Stomach (tissue), 8 donors: ENCODE measurements at regions not wholly inside any gene's neighbourhood (a gene's known extent, or its start where the extent isn't known, plus 50 kb on each side); places are given as distances from the start of the nearest gene placed in this dataset.

ENCODE experiments used
- DNase-seq, 2 donors: peaks; one replicate each; pipeline versions ENCODE4 v3.0.0 to v3.0.0-alpha.2; 2013 to 2019
- H3K27ac ChIP-seq, 5 donors: fragments of 200-600 bp in 4 of 5; sonication (generic) in 4 of 5; one replicate each; pipeline ENCODE4 v1.5.1; 2013 to 2019; ENCODE audit warnings: mild to moderate bottlenecking in 1 of 5, moderate library complexity in 1 of 5
- H3K27me3 ChIP-seq, 3 donors: fragments of 200-600 bp; sonication (generic); one replicate each; pipeline ENCODE4 v1.5.1; 2017 to 2019; ENCODE audit warnings: mixed run types in 1 of 3
- H3K36me3 ChIP-seq, 4 donors: fragments of 200-600 bp; sonication (generic); 1 replicate in 3 of 4; 2 replicates in 1 of 4; pipeline ENCODE4 v1.5.1; 2016 to 2019
- H3K4me1 ChIP-seq, 4 donors: fragments of 200-600 bp; sonication (generic); one replicate each; pipeline ENCODE4 v1.5.1; 2016 to 2019
- H3K4me3 ChIP-seq, 4 donors: fragments of 200-600 bp; sonication (generic) in 3 of 4; one replicate each; pipeline ENCODE4 v1.5.1; 2016 to 2019; ENCODE audit warnings: mild to moderate bottlenecking in 1 of 4
- H3K9me3 ChIP-seq, 4 donors: fragments of 200-600 bp; sonication (generic); one replicate each; pipeline ENCODE4 v1.5.1; 2016 to 2019
- EP300 ChIP-seq: sonication (generic); formaldehyde crosslinking; IDR thresholded peaks from one replicate; pipeline ENCODE4 v1.6.1; 2017; ENCODE audit warnings: antibody characterized with exemption
- POLR2A ChIP-seq, 4 donors: fragments of 450-650 bp; IDR thresholded peaks; one replicate each; pipeline ENCODE4 v1.6.1; 2016; ENCODE audit warnings: antibody characterized with exemption in 4 of 4, control low read depth in 2 of 4, mild to moderate bottlenecking in 1 of 4, moderate library complexity in 1 of 4
- POLR2AphosphoS5 ChIP-seq, 3 donors: sonication (generic); formaldehyde crosslinking; IDR thresholded peaks; one replicate each; pipeline ENCODE4 v1.6.1; 2016; ENCODE audit warnings: antibody characterized with exemption in 3 of 3
- WGBS, 5 donors: extraction: QIAGEN DNeasy Blood & Tissue Kit in 3 of 5; methylation state at CpG; one replicate each; pipeline versions ENCODE4 v1.1.5 to v1.1.7; 2013 to 2018; 5-methylcytosine and 5-hydroxymethylcytosine counted together
- intact Hi-C: fragments of 100-400 bp; cut with DNase I; formaldehyde crosslinking; loops from one replicate; pipeline ENCODE4 v1.15.1; 2023; ENCODE audit warnings: low total_unique reads
- TF ChIP-seq, protein P1 (sequence below), 7 experiments: fragments of 450-650 bp in 4 of 7; fragments of 200-600 bp in 3 of 7; sonication (generic) in 3 of 7; IDR thresholded peaks; one replicate each; pipeline ENCODE4 v1.5.1; 2016 to 2019; ENCODE audit warnings: antibody characterized with exemption in 7 of 7, control low read depth in 2 of 7, mild to moderate bottlenecking in 1 of 7
- donor health status: healthy with polysubstance abuse.
- donor health status: Bipolar disorder and iron deficiency.
- donor health status: healthy.

GRCh38 chr21:35406635-35407034, 357.5 kb upstream of the RUNX1 start:
- Histone ChIP-seq H3K4me3 (no peak overlapping the region), H3K27me3 (no peaks in the 10 kb centered on the region), H3K27ac (no peak overlapping the region), H3K36me3 (no peaks in the 10 kb centered on the region), H3K9me3 (no peaks in the 10 kb centered on the region), H3K4me1 (peaks cover 0 to 11% (median 0%) of the 10 kb centered on the region in 4 donors)
- no peak for TF ChIP-seq POLR2A (IDR thresholded peaks at IDR 0.05)
- intact Hi-C loops = no loop called here
- 53 to 74% (median 56%) methylated on average over 6 of the region's 6 CpGs for WGBS, 5 donors
- no peak for DNase-seq

GRCh38 chr21:35405981-35406380, 356.9 kb upstream of the RUNX1 start:
- no peak for DNase-seq
- Histone ChIP-seq H3K36me3 (no peaks in the 10 kb centered on the region), H3K4me3 (no peak overlapping the region), H3K27ac (no peak overlapping the region), H3K9me3 (no peaks in the 10 kb centered on the region), H3K27me3 (no peaks in the 10 kb centered on the region), H3K4me1 (peaks cover 0 to 11% (median 0%) of the 10 kb centered on the region in 4 donors)
- intact Hi-C loops = no loop called here
- no peak for TF ChIP-seq POLR2A (IDR thresholded peaks at IDR 0.05)
- TF ChIP-seq EP300 = no peak
- TF ChIP-seq POLR2AphosphoS5 (IDR thresholded peaks at IDR 0.05) = no peak
- TF ChIP-seq, protein P1, sequence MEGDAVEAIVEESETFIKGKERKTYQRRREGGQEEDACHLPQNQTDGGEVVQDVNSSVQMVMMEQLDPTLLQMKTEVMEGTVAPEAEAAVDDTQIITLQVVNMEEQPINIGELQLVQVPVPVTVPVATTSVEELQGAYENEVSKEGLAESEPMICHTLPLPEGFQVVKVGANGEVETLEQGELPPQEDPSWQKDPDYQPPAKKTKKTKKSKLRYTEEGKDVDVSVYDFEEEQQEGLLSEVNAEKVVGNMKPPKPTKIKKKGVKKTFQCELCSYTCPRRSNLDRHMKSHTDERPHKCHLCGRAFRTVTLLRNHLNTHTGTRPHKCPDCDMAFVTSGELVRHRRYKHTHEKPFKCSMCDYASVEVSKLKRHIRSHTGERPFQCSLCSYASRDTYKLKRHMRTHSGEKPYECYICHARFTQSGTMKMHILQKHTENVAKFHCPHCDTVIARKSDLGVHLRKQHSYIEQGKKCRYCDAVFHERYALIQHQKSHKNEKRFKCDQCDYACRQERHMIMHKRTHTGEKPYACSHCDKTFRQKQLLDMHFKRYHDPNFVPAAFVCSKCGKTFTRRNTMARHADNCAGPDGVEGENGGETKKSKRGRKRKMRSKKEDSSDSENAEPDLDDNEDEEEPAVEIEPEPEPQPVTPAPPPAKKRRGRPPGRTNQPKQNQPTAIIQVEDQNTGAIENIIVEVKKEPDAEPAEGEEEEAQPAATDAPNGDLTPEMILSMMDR (IDR thresholded peaks at IDR 0.05) = no peak

DNA sequence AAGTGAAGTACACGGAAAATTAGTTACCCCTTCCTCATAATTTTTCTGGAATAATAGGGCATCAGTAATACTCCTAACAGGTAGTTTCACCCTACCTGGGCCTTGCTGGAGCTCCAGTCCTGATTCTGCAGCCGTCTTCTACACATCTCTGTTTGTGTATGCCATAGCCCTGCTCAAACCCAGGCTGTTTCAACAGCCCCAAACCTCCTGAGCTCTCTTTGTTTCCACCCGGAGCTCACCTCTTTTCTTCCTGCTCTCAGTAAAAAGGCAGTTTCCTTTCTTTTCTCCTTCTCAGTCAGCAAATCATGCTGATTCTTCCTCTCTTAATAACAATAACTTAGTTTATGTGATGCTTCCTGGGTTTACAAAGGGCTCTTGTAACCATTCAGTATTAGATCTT, 355.1 kb upstream of the RUNX1 start:
- intact Hi-C loops = loop anchor here (5.0 kb wide), 1 partner anchor 512 kb away; no protein-coding TSS in a partner anchor
- no peak overlapping the region for H3K27ac ChIP-seq
- TF ChIP-seq, protein P1 (IDR thresholded peaks at IDR 0.05) = no peak
- TF ChIP-seq POLR2A (IDR thresholded peaks at IDR 0.05) (no peak), POLR2AphosphoS5 (IDR thresholded peaks at IDR 0.05) (no peak), EP300 (no peak)
- no peaks in the 10 kb centered on the region for H3K9me3 ChIP-seq
- peaks cover 0 to 11% (median 0%) of the 10 kb centered on the region in 4 donors for H3K4me1 ChIP-seq
- no peaks in the 10 kb centered on the region for H3K36me3 ChIP-seq
- H3K27me3 ChIP-seq = no peaks in the 10 kb centered on the region
- DNase-seq = no peak
- WGBS, 5 donors = 78 to 89% (median 84%) methylated on average over 3 of the region's 3 CpGs
- no peak overlapping the region for H3K4me3 ChIP-seq

DNA sequence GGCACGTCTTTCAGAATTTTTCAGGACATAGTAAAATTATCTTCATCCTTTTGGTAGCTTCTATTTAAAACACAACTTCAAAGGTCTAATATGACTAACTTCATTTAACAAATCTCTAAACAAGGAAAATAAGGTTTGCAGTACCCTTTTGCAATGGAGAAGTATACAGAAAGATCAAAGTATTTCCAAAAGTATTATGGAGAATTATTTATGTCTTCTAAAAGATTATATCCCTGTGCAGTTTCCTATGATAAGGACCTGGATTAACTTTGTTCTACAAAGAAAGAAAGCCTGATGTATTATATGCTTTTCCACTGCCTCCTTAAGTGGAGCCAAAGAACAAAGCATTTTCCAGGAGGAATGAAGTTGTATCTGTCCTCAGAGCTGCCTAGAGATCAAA, 353.0 kb upstream of the RUNX1 start:
- Histone ChIP-seq H3K4me1 (peaks cover 0 to 7% (median 0%) of the 10 kb centered on the region in 4 donors), H3K36me3 (no peaks in the 10 kb centered on the region), H3K9me3 (no peaks in the 10 kb centered on the region), H3K27me3 (no peaks in the 10 kb centered on the region), H3K4me3 (no peak overlapping the region), H3K27ac (no peak overlapping the region)
- DNase-seq = no peak
- TF ChIP-seq, protein P1 (IDR thresholded peaks at IDR 0.05) = no peak
- TF ChIP-seq POLR2A (IDR thresholded peaks at IDR 0.05) = no peak
- no peak for TF ChIP-seq POLR2AphosphoS5 (IDR thresholded peaks at IDR 0.05)
- no peak for TF ChIP-seq EP300
- intact Hi-C loops = loop anchor here (5.0 kb wide), 1 partner anchor 510 kb away; no protein-coding TSS in a partner anchor
- 70 to 86% (median 79%) methylated on average over 1 of the region's 1 CpG for WGBS, 5 donors

GRCh38 chr21:35401476-35401875, 352.4 kb upstream of the RUNX1 start:
- Histone ChIP-seq H3K27ac (no peak overlapping the region), H3K36me3 (no peaks in the 10 kb centered on the region), H3K4me3 (no peak overlapping the region), H3K4me1 (peaks cover 0 to 7% (median 0%) of the 10 kb centered on the region in 4 donors), H3K9me3 (no peaks in the 10 kb centered on the region), H3K27me3 (no peaks in the 10 kb centered on the region)
- intact Hi-C loops = loop anchor here (5.0 kb wide), 1 partner anchor 509 kb away; no protein-coding TSS in a partner anchor
- DNase-seq = no peak
- no peak for TF ChIP-seq POLR2AphosphoS5 (IDR thresholded peaks at IDR 0.05)
- TF ChIP-seq, protein P1 (IDR thresholded peaks at IDR 0.05) = no peak
- TF ChIP-seq EP300 = no peak
- no peak for TF ChIP-seq POLR2A (IDR thresholded peaks at IDR 0.05)
- WGBS, 5 donors = 73 to 85% (median 84%) methylated on average over 4 of the region's 4 CpGs
